ENCODE measurements at regions not wholly inside any gene's neighbourhood (a gene's known extent, or its start where the extent isn't known, plus 50 kb on each side); places are given as distances from the start of the nearest gene placed in this dataset.

- no peak for TF ChIP-seq CTCF (IDR thresholded peaks at IDR 0.05 in 4 of 5, conservative IDR thresholded peaks at IDR 0.05 in 1 of 5)
- TF ChIP-seq POLR2A (IDR thresholded peaks at IDR 0.05): no peak
These were observed 536.8 kb downstream of the MED13L start for GRCh38 chr12:115740586-115741155.

All from gastrocnemius medialis (tissue), 4 donors.